ENCODE measurements at regions not wholly inside any gene's neighbourhood (a gene's known extent, or its start where the extent isn't known, plus 50 kb on each side); places are given as distances from the start of the nearest gene placed in this dataset.
"Not testable (repeated sequence)": the region's sequence is repeated elsewhere in the genome, so short reads cannot be mapped to it uniquely, and the experiment has no call there.

- not testable (repeated sequence) for DNase-seq (ENCODE audit: low spot score)
These were observed 5455.9 kb upstream of the TPTE start for GRCh38 chr21:5065240-5066211.

- DNase-seq (ENCODE audit: low spot score): not testable (repeated sequence)
These were observed 5454.6 kb upstream of the TPTE start for GRCh38 chr21:5066682-5067251.

- not testable (repeated sequence) for DNase-seq (ENCODE audit: low spot score)
These were observed 5453.9 kb upstream of the TPTE start for GRCh38 chr21:5067326-5068048.

- DNase-seq (ENCODE audit: low spot score): not testable (repeated sequence)
These were observed 5452.7 kb upstream of the TPTE start for GRCh38 chr21:5068649-5069048.

- not testable (repeated sequence) for DNase-seq (ENCODE audit: low spot score)
These were observed 5450.2 kb upstream of the TPTE start for GRCh38 chr21:5071180-5071579.

- not testable (repeated sequence) for DNase-seq (ENCODE audit: low spot score)
These were observed 5444.5 kb upstream of the TPTE start for GRCh38 chr21:5076854-5077253.

GRCh38 chr21:5079361-5079760, 5442.0 kb upstream of the TPTE start:
- not testable (repeated sequence) for DNase-seq (ENCODE audit: low spot score)

GRCh38 chr21:5080015-5080414, 5441.4 kb upstream of the TPTE start:
- not testable (repeated sequence) for DNase-seq (ENCODE audit: low spot score)

GRCh38 chr21:5084246-5084645, 5437.1 kb upstream of the TPTE start:
- not testable (repeated sequence) for DNase-seq (ENCODE audit: low spot score)

- not testable (repeated sequence) for DNase-seq (ENCODE audit: low spot score)
These were observed 5435.9 kb upstream of the TPTE start for GRCh38 chr21:5085456-5085855.

- not testable (repeated sequence) for DNase-seq (ENCODE audit: low spot score)
These were observed 5435.0 kb upstream of the TPTE start for GRCh38 chr21:5086416-5086815.

- DNase-seq (ENCODE audit: low spot score): not testable (repeated sequence)
These were observed 5432.6 kb upstream of the TPTE start for GRCh38 chr21:5088820-5089219.

- DNase-seq (ENCODE audit: low spot score): not testable (repeated sequence)
These were observed 5431.8 kb upstream of the TPTE start for GRCh38 chr21:5089399-5090089.

- DNase-seq (ENCODE audit: low spot score): not testable (repeated sequence)
These were observed 5431.0 kb upstream of the TPTE start for GRCh38 chr21:5090132-5091079.

GRCh38 chr21:5091274-5091673, 5430.1 kb upstream of the TPTE start:
- not testable (repeated sequence) for DNase-seq (ENCODE audit: low spot score)

- DNase-seq (ENCODE audit: low spot score): not testable (repeated sequence)
These were observed 5425.8 kb upstream of the TPTE start for GRCh38 chr21:5095628-5096027.

GRCh38 chr21:5098010-5098743, 5423.2 kb upstream of the TPTE start:
- not testable (repeated sequence) for DNase-seq (ENCODE audit: low spot score)

GRCh38 chr21:5100604-5101174, 5420.7 kb upstream of the TPTE start:
- not testable (repeated sequence) for DNase-seq (ENCODE audit: low spot score)

- DNase-seq (ENCODE audit: low spot score): not testable (repeated sequence)
These were observed 5419.6 kb upstream of the TPTE start for GRCh38 chr21:5101749-5102148.
